ENCODE measurements at regions not wholly inside any gene's neighbourhood (a gene's known extent, or its start where the extent isn't known, plus 50 kb on each side); places are given as distances from the start of the nearest gene placed in this dataset.
A peak's percentile ranks its signal among the peaks of the same experiment; 100 is the strongest.

DNA sequence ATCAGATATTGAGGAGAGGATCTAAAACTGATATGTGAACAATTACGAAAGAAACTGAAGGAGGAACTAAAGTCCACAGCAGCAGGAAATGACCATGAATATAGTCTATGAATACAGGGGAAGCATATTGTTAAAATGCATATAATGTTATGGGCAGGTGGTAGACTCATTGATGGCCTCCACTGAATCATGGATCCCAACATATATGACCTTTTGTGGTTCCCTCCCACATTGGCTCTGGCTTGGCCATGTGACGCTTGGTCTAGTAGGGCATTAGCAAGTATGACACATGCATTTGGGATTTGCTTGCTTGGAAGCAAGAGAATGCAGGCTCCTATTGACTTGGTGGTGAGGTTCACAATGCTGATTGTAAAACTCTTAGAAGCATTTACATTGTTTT is 55.2 kb upstream of the RAB18 start:
- H3K27me3 ChIP-seq (ENCODE audit: low read length): no peaks in the 10 kb centered on the region
- ChIA-PET POLR2A (ENCODE audit: unreplicated experiment) (no interaction called here), CTCF (no interaction called here)
- no peaks in the 10 kb centered on the region for H4K20me1 ChIP-seq (ENCODE audit: low read length)
- 0 out of 2 replicates have a peak, but pooled peaks cover 3% of the 10 kb centered on the region for H3K4me1 ChIP-seq (ENCODE audit: insufficient read depth, low read length)
- H3K4me3 ChIP-seq (ENCODE audit: low read length): no peak overlapping the region
- no peak overlapping the region for H2AFZ ChIP-seq (ENCODE audit: low read length)
- no peak overlapping the region for H3K9ac ChIP-seq (ENCODE audit: low read length)
- H3K36me3 ChIP-seq (ENCODE audit: low read depth, low read length): no peaks in the 10 kb centered on the region
- H3K27ac ChIP-seq (ENCODE audit: low read length): no peak overlapping the region
- no peaks in the 10 kb centered on the region for H3F3A ChIP-seq (ENCODE audit: low read length, unreplicated experiment)
- no peak overlapping the region for H3K4me2 ChIP-seq (ENCODE audit: low read length)
- peak; percentile 60 for DNase-seq
- intact Hi-C loops (cut with micrococcal nuclease): loop anchor here (5.0 to 10.0 kb wide), 3 partner anchors 77 to 208 kb away; no protein-coding TSS in a partner anchor
- TF ChIP-seq EZH2phosphoT487 (IDR thresholded peaks at IDR 0.05; ENCODE audit: borderline replicate concordance, low read length): no peak
- TF ChIP-seq, protein P1, sequence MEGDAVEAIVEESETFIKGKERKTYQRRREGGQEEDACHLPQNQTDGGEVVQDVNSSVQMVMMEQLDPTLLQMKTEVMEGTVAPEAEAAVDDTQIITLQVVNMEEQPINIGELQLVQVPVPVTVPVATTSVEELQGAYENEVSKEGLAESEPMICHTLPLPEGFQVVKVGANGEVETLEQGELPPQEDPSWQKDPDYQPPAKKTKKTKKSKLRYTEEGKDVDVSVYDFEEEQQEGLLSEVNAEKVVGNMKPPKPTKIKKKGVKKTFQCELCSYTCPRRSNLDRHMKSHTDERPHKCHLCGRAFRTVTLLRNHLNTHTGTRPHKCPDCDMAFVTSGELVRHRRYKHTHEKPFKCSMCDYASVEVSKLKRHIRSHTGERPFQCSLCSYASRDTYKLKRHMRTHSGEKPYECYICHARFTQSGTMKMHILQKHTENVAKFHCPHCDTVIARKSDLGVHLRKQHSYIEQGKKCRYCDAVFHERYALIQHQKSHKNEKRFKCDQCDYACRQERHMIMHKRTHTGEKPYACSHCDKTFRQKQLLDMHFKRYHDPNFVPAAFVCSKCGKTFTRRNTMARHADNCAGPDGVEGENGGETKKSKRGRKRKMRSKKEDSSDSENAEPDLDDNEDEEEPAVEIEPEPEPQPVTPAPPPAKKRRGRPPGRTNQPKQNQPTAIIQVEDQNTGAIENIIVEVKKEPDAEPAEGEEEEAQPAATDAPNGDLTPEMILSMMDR (conservative IDR thresholded peaks at IDR 0.05; ENCODE audit: low read depth, low read length): no peak
- TF ChIP-seq EZH2 (IDR thresholded peaks at IDR 0.05; ENCODE audit: low read length, unreplicated experiment): no peak
- H3K9me3 ChIP-seq (ENCODE audit: low read length): no peaks in the 10 kb centered on the region
- no peaks in the 10 kb centered on the region for H3K9me2 ChIP-seq (replicated peaks; ENCODE audit: low read length)
- no TSS peak for BruUV-seq (replicated peaks)
- no peak for ATAC-seq
- no peaks in the 10 kb centered on the region for H3K79me2 ChIP-seq (ENCODE audit: low read length)

GRCh38 chr10:27447540-27447939 is 56.6 kb upstream of the RAB18 start:
- POLR2A ChIA-PET (ENCODE audit: unreplicated experiment): no interaction called here
- no peaks in the 10 kb centered on the region for H3K27me3 ChIP-seq (ENCODE audit: low read length)
- TF ChIP-seq, protein P1 (conservative IDR thresholded peaks at IDR 0.05; ENCODE audit: low read depth, low read length): no peak
- TF ChIP-seq EZH2phosphoT487 (IDR thresholded peaks at IDR 0.05; ENCODE audit: borderline replicate concordance, low read length): no peak
- TF ChIP-seq EZH2 (IDR thresholded peaks at IDR 0.05; ENCODE audit: low read length, unreplicated experiment): no peak
- no peaks in the 10 kb centered on the region for H3K9me3 ChIP-seq (ENCODE audit: low read length)
- no peaks in the 10 kb centered on the region for H3K36me3 ChIP-seq (ENCODE audit: low read depth, low read length)
- intact Hi-C loops (cut with micrococcal nuclease): loop anchor here (5.0 to 10.0 kb wide), 3 partner anchors 75 to 210 kb away; no protein-coding TSS in a partner anchor
- no peak for ATAC-seq
- H3K79me2 ChIP-seq (ENCODE audit: low read length): no peaks in the 10 kb centered on the region
- no peak for DNase-seq
- H3K9me2 ChIP-seq (replicated peaks; ENCODE audit: low read length): no peaks in the 10 kb centered on the region
- CTCF ChIA-PET: no interaction called here
- no peaks in the 10 kb centered on the region for H4K20me1 ChIP-seq (ENCODE audit: low read length)
- no TSS peak for BruUV-seq (replicated peaks)
- H3F3A ChIP-seq (ENCODE audit: low read length, unreplicated experiment): no peaks in the 10 kb centered on the region
- H3K4me1 ChIP-seq (ENCODE audit: insufficient read depth, low read length): 0 out of 2 replicates have a peak, but pooled peaks cover 3% of the 10 kb centered on the region
- H3K4me2 ChIP-seq (ENCODE audit: low read length): no peak overlapping the region
- H3K9ac ChIP-seq (ENCODE audit: low read length): no peak overlapping the region
- no peak overlapping the region for H2AFZ ChIP-seq (ENCODE audit: low read length)
- no peak overlapping the region for H3K27ac ChIP-seq (ENCODE audit: low read length)
- H3K4me3 ChIP-seq (ENCODE audit: low read length): no peak overlapping the region

DNA sequence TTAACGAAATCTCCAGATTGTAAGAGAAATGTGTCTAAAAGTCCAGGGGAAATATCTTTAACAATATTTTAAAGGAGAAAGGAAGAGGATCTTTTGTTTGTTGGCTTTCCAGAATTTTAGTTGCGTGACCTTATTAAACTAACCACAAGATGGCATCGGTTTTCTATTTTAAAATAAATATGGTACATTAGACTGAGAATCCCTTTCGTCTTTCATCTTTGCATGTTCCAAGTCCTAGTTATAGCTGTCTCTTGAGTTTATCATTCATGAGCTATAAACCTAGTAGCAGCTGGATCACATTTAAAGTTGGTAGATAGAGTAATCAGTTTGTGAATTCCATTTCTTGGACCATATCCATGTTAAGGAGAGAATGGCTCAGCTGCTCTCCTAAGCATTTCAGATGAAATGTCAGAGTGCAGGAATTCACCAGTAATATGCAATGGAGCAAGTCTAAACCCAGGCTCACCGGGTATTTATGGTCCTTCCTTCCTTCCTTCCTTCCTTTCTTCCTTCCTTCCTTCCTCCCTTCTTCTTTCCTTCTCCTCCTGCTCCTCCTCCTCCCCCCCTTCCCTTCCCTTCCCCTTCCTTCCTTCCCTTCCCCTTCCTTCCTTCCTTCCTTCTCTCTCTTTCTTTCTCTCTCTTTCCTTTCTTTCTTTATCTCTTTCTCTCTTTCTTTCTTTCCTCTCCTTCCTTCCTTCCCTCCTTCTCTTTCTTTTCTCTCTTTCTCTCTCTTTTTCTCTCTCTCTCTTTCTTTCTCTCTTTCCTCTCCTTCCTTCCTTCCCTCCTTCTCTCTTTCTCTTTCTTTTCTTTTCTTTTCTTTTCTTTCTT is 57.8 kb upstream of the RAB18 start:
- intact Hi-C loops (cut with micrococcal nuclease): loop anchor here (5.0 to 10.0 kb wide), 3 partner anchors 74 to 211 kb away; no protein-coding TSS in a partner anchor
- H3K4me3 ChIP-seq (ENCODE audit: low read length): no peak overlapping the region; the same call in 1 of the 2 replicates
- ChIA-PET CTCF (interaction anchor here (0.6 kb wide), 1 partner anchor 34 kb away, joined by 3 read pairs; no protein-coding TSS in a partner anchor), POLR2A (ENCODE audit: unreplicated experiment) (no interaction called here)
- no peaks in the 10 kb centered on the region for H3F3A ChIP-seq (ENCODE audit: low read length, unreplicated experiment)
- peak overlapping the region; percentile 65 for H2AFZ ChIP-seq (ENCODE audit: low read length)
- H3K4me1 ChIP-seq (ENCODE audit: insufficient read depth, low read length): 0 out of 2 replicates have a peak, but pooled peaks cover 3% of the 10 kb centered on the region
- DNase-seq (peak; percentile 51), ATAC-seq (peak; percentile 56)
- no TSS peak for BruUV-seq (replicated peaks)
- no peaks in the 10 kb centered on the region for H3K79me2 ChIP-seq (ENCODE audit: low read length)
- H4K20me1 ChIP-seq (ENCODE audit: low read length): no peaks in the 10 kb centered on the region
- no peak overlapping the region for H3K9ac ChIP-seq (ENCODE audit: low read length)
- no peak overlapping the region for H3K27ac ChIP-seq (ENCODE audit: low read length)
- H3K9me2 ChIP-seq (replicated peaks; ENCODE audit: low read length): no peaks in the 10 kb centered on the region
- H3K27me3 ChIP-seq (ENCODE audit: low read length): no peaks in the 10 kb centered on the region
- H3K36me3 ChIP-seq (ENCODE audit: low read depth, low read length): no peaks in the 10 kb centered on the region
- TF ChIP-seq EZH2 (IDR thresholded peaks at IDR 0.05; ENCODE audit: low read length, unreplicated experiment) (no peak), EZH2phosphoT487 (IDR thresholded peaks at IDR 0.05; ENCODE audit: borderline replicate concordance, low read length) (no peak)
- TF ChIP-seq, protein P1 (conservative IDR thresholded peaks at IDR 0.05; ENCODE audit: low read depth, low read length): peak; percentile 53
- no peaks in the 10 kb centered on the region for H3K9me3 ChIP-seq (ENCODE audit: low read length)
- peak overlapping the region; percentile 69; the same call in 1 of the 2 replicates for H3K4me2 ChIP-seq (ENCODE audit: low read length)

Measured in PC-3 (cell line).